GM12891 (cell line): ENCODE measurements at regions not wholly inside any gene's neighbourhood (a gene's known extent, or its start where the extent isn't known, plus 50 kb on each side); places are given as distances from the start of the nearest gene placed in this dataset.

Source experiments
- DNase-seq: peaks from one replicate; pipeline ENCODE4 v3.0.0; 2011; ENCODE audit warnings: low spot score; ENCODE audit not compliant: insufficient read length
- FAIRE-seq: peaks from 2 replicates; lab custom pipeline; 2011; peaks lifted over from hg19 to GRCh38; lab: Jason Lieb, UNC
- PAX5 ChIP-seq: IDR thresholded peaks from 2 replicates; pipeline ENCODE4 v1.6.1; 2011; ENCODE audit warnings: low read length, moderate library complexity, mild to moderate bottlenecking; ENCODE audit not compliant: insufficient read depth, severe bottlenecking
- POLR2A ChIP-seq: IDR thresholded peaks from 2 replicates; pipeline ENCODE4 v1.6.1; 2011; ENCODE audit warnings: low read depth, low read length, control low read depth
- POLR2AphosphoS5 ChIP-seq: IDR thresholded peaks from 2 replicates; pipeline ENCODE4 v1.6.1; 2011; ENCODE audit warnings: low read depth, low read length, control low read depth
- POU2F2 ChIP-seq: IDR thresholded peaks from 2 replicates; pipeline ENCODE4 v1.6.1; 2011; ENCODE audit warnings: low read depth, mild to moderate bottlenecking, control low read depth, low read length, moderate library complexity
- SPI1 ChIP-seq: IDR thresholded peaks from 2 replicates; pipeline ENCODE4 v1.6.1; 2011; ENCODE audit warnings: low read depth, low read length, control low read depth
- TAF1 ChIP-seq: IDR thresholded peaks from 2 replicates; pipeline ENCODE4 v1.6.1; 2011; ENCODE audit warnings: low read depth, low read length, control low read depth

DNA sequence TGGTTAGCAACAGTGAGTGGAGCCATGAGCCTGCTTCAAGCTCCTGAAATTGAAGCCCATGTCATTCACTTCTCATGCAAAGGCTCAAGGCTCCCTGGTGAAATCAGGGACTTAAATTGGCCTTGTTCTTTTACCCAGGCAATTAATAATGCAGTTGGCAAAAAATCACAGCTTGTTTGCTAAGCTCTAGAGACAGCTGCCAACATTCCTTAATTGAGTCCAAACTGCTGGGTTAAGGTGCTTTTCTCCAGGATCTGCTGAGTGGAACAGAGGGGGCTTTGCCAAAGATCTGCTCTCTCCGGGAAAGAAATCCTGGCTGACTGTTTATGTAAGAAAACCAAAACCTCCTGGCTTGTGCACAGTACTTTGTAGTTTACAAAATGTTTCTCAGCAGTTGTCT lies 257.6 kb upstream of the GHITM start:
- FAIRE-seq (no peak), DNase-seq (no peak)
- TF ChIP-seq SPI1 (no peak), PAX5 (no peak), TAF1 (no peak), POLR2A (no peak), POU2F2 (no peak), POLR2AphosphoS5 (no peak)

DNA sequence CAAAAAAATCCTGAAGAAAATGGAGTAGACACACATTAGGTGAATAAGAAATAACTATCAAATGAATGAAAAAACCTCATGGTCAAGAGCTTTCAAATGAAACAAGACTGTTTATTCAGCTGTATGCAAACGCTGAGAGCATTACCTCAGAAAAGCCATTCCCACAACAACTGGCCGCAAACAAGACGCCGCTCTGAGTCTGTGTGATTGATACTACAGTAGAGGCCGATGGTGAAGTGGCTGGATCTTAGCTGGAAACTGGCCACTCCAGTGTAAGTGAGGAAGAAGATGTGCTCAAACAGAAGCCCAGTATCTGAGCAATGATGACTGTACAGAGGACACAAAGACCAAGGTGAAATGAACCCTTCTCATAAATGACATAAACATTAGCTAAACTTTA lies 252.4 kb upstream of the GHITM start:
- DNase-seq (no peak), FAIRE-seq (no peak)
- TF ChIP-seq PAX5 (no peak), POU2F2 (no peak), POLR2AphosphoS5 (no peak), TAF1 (no peak), POLR2A (no peak), SPI1 (no peak)

- FAIRE-seq: no peak
- TF ChIP-seq POU2F2 (no peak), TAF1 (no peak), PAX5 (no peak), POLR2AphosphoS5 (no peak), SPI1 (no peak), POLR2A (no peak)
- DNase-seq: no peak
Observed at GRCh38 chr10:83892737-83893136, 246.6 kb upstream of the GHITM start.

- DNase-seq (no peak), FAIRE-seq (no peak)
- TF ChIP-seq SPI1: no peak
- no peak for TF ChIP-seq POLR2AphosphoS5
- TF ChIP-seq POU2F2: no peak
- no peak for TF ChIP-seq POLR2A
- TF ChIP-seq PAX5: no peak
- TF ChIP-seq TAF1: no peak
Observed at GRCh38 chr10:83896219-83896618, 243.1 kb upstream of the GHITM start.

GRCh38 chr10:83897626-83898025 lies 241.7 kb upstream of the GHITM start:
- DNase-seq: no peak

DNA sequence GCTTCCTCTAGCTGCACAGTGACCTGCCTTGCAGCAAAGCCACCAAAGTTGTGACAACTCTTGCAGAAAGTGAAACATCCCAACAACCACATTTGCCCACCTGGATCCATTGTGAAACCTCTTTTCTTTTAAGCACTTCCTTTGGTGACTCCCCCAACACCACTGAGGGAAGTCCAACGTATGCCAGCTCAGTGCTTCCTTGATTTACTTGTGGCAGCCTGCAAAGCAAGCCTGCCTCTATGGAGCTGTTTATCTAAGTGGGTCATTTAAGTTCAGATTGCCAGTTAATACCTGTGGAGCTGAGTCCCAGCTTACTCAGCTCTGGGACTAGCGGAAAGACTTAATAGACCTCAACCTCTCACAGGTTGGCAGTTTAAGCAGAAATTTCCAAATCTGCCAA lies 230.8 kb upstream of the GHITM start:
- FAIRE-seq: no peak
- DNase-seq: no peak
- TF ChIP-seq SPI1: no peak
- TF ChIP-seq POLR2A: no peak
- TF ChIP-seq POU2F2: no peak
- no peak for TF ChIP-seq POLR2AphosphoS5

More at GRCh38 chr10:83897626-83898025, 241.7 kb upstream of the GHITM start:
- no peak for TF ChIP-seq POU2F2
- TF ChIP-seq POLR2AphosphoS5: no peak
- TF ChIP-seq TAF1: no peak
- no peak for TF ChIP-seq PAX5
- TF ChIP-seq POLR2A: no peak
- FAIRE-seq: no peak

- FAIRE-seq: no peak
- DNase-seq: no peak
- TF ChIP-seq TAF1 (no peak), POU2F2 (no peak), PAX5 (no peak), POLR2A (no peak), SPI1 (no peak), POLR2AphosphoS5 (no peak)
Observed at GRCh38 chr10:83909001-83909400, 230.3 kb upstream of the GHITM start.

GRCh38 chr10:83915801-83916200 lies 223.5 kb upstream of the GHITM start:
- TF ChIP-seq POLR2A (no peak), TAF1 (no peak), SPI1 (no peak), POU2F2 (no peak), POLR2AphosphoS5 (no peak), PAX5 (no peak)
- no peak for DNase-seq
- FAIRE-seq: no peak

GRCh38 chr10:83917537-83918506 lies 221.5 kb upstream of the GHITM start:
- DNase-seq (peak; percentile 18), FAIRE-seq (peak; percentile 82)
- TF ChIP-seq POLR2A (no peak), PAX5 (no peak), POLR2AphosphoS5 (no peak), SPI1 (peak; percentile 64), TAF1 (no peak)

GRCh38 chr10:83919187-83919586 lies 220.1 kb upstream of the GHITM start:
- DNase-seq: no peak
- no peak for FAIRE-seq
- TF ChIP-seq POLR2AphosphoS5: no peak
- no peak for TF ChIP-seq PAX5
- no peak for TF ChIP-seq POLR2A
- no peak for TF ChIP-seq SPI1
- TF ChIP-seq POU2F2: no peak
- TF ChIP-seq TAF1: no peak
